Subcutaneous abdominal adipose tissue (tissue), 5 donors: ENCODE measurements at regions not wholly inside any gene's neighbourhood (a gene's known extent, or its start where the extent isn't known, plus 50 kb on each side); places are given as distances from the start of the nearest gene placed in this dataset.

Experiments used
- H3K27ac ChIP-seq: one replicate; pipeline ENCODE4 v1.7.0; 2013; ENCODE audit warnings: low read depth, mild to moderate bottlenecking, inconsistent platforms, low read length, moderate library complexity
- H3K27me3 ChIP-seq, 5 donors: one replicate each; pipeline ENCODE4 v1.7.0; 2013; ENCODE audit warnings: low read length in 5 of 5, inconsistent platforms in 1 of 5; ENCODE audit not compliant: control insufficient read depth in 5 of 5, insufficient read depth in 4 of 5
- H3K36me3 ChIP-seq, 5 donors: one replicate each; pipeline ENCODE4 v1.7.0; 2013; ENCODE audit warnings: low read length in 5 of 5; ENCODE audit not compliant: control insufficient read depth in 5 of 5, insufficient read depth in 5 of 5
- H3K4me1 ChIP-seq, 5 donors: one replicate each; pipeline ENCODE4 v1.7.0; 2013; ENCODE audit warnings: low read length in 5 of 5, mild to moderate bottlenecking in 3 of 5, moderate library complexity in 1 of 5; ENCODE audit not compliant: control insufficient read depth in 5 of 5, insufficient read depth in 5 of 5
- H3K4me3 ChIP-seq, 5 donors: one replicate each; pipeline ENCODE4 v1.7.0; 2013; ENCODE audit warnings: low read length in 5 of 5, low read depth in 1 of 5
- H3K9ac ChIP-seq, 5 donors: one replicate each; pipeline ENCODE4 v1.7.0; 2013; ENCODE audit warnings: low read length in 5 of 5, mild to moderate bottlenecking in 4 of 5, moderate library complexity in 3 of 5
- H3K9me3 ChIP-seq, 5 donors: one replicate each; pipeline ENCODE4 v1.7.0; 2013; ENCODE audit warnings: low read length in 5 of 5; ENCODE audit not compliant: control insufficient read depth in 5 of 5
- donor health status: healthy.
- donor health status: healthy.
- donor health status: healthy.
- donor health status: healthy.
- donor health status: healthy.

DNA sequence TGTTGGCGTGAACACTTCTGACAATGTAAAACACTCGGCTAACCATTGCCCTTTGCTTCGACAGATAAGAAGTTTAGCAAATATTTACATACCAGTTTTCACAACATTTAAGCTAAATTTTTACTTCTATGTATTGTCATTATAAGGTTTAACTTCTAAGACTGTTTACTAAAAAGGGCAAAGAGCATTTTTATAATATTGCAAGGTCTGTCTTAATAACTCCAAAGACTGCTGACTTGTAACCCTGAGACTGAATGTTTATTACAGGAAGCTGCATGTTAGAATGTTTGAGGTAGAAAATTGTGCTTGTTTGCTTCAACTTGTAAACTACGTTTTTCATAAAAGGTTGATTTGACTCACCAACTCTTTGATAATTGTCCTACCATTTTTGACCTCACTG, 213.2 kb upstream of the RPS6KA3 start:
- Histone ChIP-seq H3K4me1 (no peaks in the 10 kb centered on the region), H3K9ac (no peak overlapping the region), H3K27ac (no peak overlapping the region), H3K27me3 (peaks cover 0 to 12% (median 5%) of the 10 kb centered on the region in 5 donors), H3K9me3 (peaks cover 0 to 4% (median 0%) of the 10 kb centered on the region in 5 donors), H3K36me3 (no peaks in the 10 kb centered on the region), H3K4me3 (no peak overlapping the region)

- peaks cover 0 to 12% (median 5%) of the 10 kb centered on the region in 5 donors for H3K27me3 ChIP-seq
- no peak overlapping the region for H3K4me3 ChIP-seq
- no peaks in the 10 kb centered on the region for H3K4me1 ChIP-seq
- H3K9me3 ChIP-seq: peaks cover 0 to 4% (median 0%) of the 10 kb centered on the region in 5 donors
- H3K9ac ChIP-seq: no peak overlapping the region
- H3K36me3 ChIP-seq: no peaks in the 10 kb centered on the region
- H3K27ac ChIP-seq: no peak overlapping the region
Measured at GRCh38 chrX:20479048-20479447, 212.3 kb upstream of the RPS6KA3 start.

GRCh38 chrX:20477836-20478524, 211.3 kb upstream of the RPS6KA3 start:
- Histone ChIP-seq H3K36me3 (no peaks in the 10 kb centered on the region), H3K9ac (peak overlapping the region in 1 of 5 donors; percentile 9), H3K4me1 (no peaks in the 10 kb centered on the region), H3K4me3 (no peak overlapping the region), H3K9me3 (no peaks in the 10 kb centered on the region), H3K27ac (no peak overlapping the region), H3K27me3 (peaks cover 3 to 16% (median 5%) of the 10 kb centered on the region in 5 donors)

DNA sequence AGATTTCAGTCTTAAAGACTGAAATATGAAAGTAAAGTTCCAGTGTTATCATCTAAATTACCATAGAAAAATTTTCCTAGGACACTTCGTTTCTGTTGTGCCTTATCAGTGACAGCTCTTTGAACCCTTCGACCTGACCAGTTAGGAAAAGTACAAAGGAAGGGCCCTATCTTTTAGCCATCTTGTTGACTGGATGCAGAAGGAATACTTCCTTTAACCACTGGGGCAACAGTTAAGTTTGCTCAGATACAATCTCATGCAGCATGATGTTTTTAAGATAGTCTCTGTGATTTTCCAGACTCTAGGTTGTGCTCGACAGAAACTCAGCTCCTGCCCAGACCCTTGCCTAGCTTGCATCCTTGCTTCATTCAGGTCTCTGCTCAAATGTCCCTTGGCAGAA, 210.5 kb upstream of the RPS6KA3 start:
- H3K27ac ChIP-seq: no peak overlapping the region
- no peak overlapping the region for H3K4me3 ChIP-seq
- H3K4me1 ChIP-seq: no peaks in the 10 kb centered on the region
- peaks cover 3 to 16% (median 5%) of the 10 kb centered on the region in 5 donors for H3K27me3 ChIP-seq
- H3K9ac ChIP-seq: no peak overlapping the region
- no peaks in the 10 kb centered on the region for H3K36me3 ChIP-seq
- H3K9me3 ChIP-seq: no peaks in the 10 kb centered on the region

- Histone ChIP-seq H3K4me3 (no peak overlapping the region), H3K4me1 (no peaks in the 10 kb centered on the region), H3K9me3 (no peaks in the 10 kb centered on the region), H3K27ac (no peak overlapping the region), H3K9ac (no peak overlapping the region), H3K36me3 (no peaks in the 10 kb centered on the region), H3K27me3 (peaks cover 0 to 8% (median 3%) of the 10 kb centered on the region in 5 donors)
Measured at GRCh38 chrX:20472620-20473258, 206.0 kb upstream of the RPS6KA3 start.

GRCh38 chrX:20472148-20472547, 205.4 kb upstream of the RPS6KA3 start:
- no peak overlapping the region for H3K4me3 ChIP-seq
- no peak overlapping the region for H3K9ac ChIP-seq
- no peaks in the 10 kb centered on the region for H3K36me3 ChIP-seq
- no peaks in the 10 kb centered on the region for H3K9me3 ChIP-seq
- H3K27ac ChIP-seq: no peak overlapping the region
- H3K27me3 ChIP-seq: peaks cover 0 to 7% (median 4%) of the 10 kb centered on the region in 5 donors
- H3K4me1 ChIP-seq: no peaks in the 10 kb centered on the region

DNA sequence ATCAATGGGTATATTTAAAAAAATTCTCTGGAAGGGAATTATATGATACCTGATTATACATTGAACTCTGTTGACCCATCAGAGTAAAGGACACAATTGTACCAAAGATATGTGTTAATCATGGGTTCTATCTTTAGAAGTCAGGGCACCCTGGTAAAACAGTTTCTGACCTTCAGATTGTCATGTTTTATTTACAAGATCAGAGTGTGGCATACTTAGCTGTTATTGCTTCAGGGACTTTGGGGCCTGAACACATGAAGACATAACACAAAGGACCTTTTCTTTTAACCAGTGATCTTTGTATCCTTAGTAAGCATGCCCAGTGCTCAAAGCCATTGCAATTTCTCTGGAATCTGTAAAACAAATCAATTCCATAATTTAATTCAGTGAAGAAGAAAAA, 204.8 kb upstream of the RPS6KA3 start:
- Histone ChIP-seq H3K36me3 (no peaks in the 10 kb centered on the region), H3K27ac (no peak overlapping the region), H3K9me3 (no peaks in the 10 kb centered on the region), H3K27me3 (peaks cover 0 to 8% (median 4%) of the 10 kb centered on the region in 5 donors), H3K4me1 (no peaks in the 10 kb centered on the region), H3K4me3 (no peak overlapping the region), H3K9ac (no peak overlapping the region)

GRCh38 chrX:20463296-20464075, 196.8 kb upstream of the RPS6KA3 start:
- Histone ChIP-seq H3K4me1 (no peaks in the 10 kb centered on the region), H3K4me3 (no peak overlapping the region), H3K36me3 (no peaks in the 10 kb centered on the region), H3K9me3 (peaks cover 0 to 2% (median 0%) of the 10 kb centered on the region in 5 donors), H3K27ac (no peak overlapping the region), H3K9ac (no peak overlapping the region), H3K27me3 (peaks cover 0 to 11% (median 6%) of the 10 kb centered on the region in 5 donors)

DNA sequence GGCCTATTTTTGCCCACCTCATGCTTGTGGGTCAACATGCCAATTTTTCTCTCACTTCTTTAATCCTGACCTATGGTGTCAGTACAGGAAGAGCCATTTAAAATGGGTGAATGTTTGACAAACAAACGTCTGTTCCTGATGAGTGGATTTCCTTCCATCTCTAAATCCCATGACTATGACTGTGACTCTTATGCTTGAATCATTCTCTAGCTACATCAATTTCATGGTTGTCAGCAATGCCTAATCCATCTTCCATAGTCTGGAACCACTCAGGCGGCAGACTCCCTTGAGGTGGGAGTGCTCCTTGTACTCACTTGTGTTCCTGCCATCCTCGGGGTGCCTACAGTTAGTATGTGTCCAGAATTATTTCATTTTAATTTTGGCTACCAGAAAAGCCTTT, 194.9 kb upstream of the RPS6KA3 start:
- Histone ChIP-seq H3K9me3 (peaks cover 0 to 2% (median 0%) of the 10 kb centered on the region in 5 donors), H3K9ac (no peak overlapping the region), H3K27ac (no peak overlapping the region), H3K27me3 (peaks cover 0 to 11% (median 2%) of the 10 kb centered on the region in 5 donors), H3K4me3 (no peak overlapping the region), H3K4me1 (no peaks in the 10 kb centered on the region), H3K36me3 (no peaks in the 10 kb centered on the region)

- peaks cover 0 to 7% (median 2%) of the 10 kb centered on the region in 5 donors for H3K9me3 ChIP-seq
- H3K27me3 ChIP-seq: peaks cover 0 to 15% (median 2%) of the 10 kb centered on the region in 5 donors
- H3K4me3 ChIP-seq: no peak overlapping the region
- no peaks in the 10 kb centered on the region for H3K36me3 ChIP-seq
- H3K9ac ChIP-seq: no peak overlapping the region
- no peaks in the 10 kb centered on the region for H3K4me1 ChIP-seq
- H3K27ac ChIP-seq: no peak overlapping the region
Measured at GRCh38 chrX:20461002-20461401, 194.3 kb upstream of the RPS6KA3 start.
